ENCODE measurements at regions not wholly inside any gene's neighbourhood (a gene's known extent, or its start where the extent isn't known, plus 50 kb on each side); places are given as distances from the start of the nearest gene placed in this dataset.
"Not testable (repeated sequence)": the region's sequence is repeated elsewhere in the genome, so short reads cannot be mapped to it uniquely, and the experiment has no call there.

- no peak for DNase-seq (ENCODE audit: low read depth, low spot score)
Measured at GRCh38 chr6:99802396-99803031, 191.5 kb downstream of the MCHR2 start.

DNA sequence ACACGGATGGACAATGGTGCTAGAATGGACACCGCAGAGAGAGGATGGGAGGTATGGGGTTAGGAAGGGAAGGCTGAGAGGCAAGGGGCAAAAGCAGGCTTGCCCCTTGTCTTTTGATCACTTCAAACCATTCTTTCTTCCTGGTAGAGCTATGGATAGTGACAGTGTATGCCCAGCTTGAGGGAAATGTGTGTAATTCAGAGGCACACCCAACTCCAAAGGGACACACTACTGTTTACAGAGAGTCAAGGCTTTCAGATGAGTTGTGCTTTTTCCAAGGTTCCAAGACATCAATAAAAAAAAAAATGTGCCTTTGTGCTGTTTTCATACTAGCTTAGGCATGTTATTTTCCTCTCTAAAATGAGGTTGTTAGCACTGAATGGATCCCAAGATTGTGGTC, 185.0 kb downstream of the MCHR2 start:
- DNase-seq (ENCODE audit: low read depth, low spot score) = no peak

GRCh38 chr6:99810295-99810694, 183.7 kb downstream of the MCHR2 start:
- DNase-seq (ENCODE audit: low read depth, low spot score) = no peak

DNA sequence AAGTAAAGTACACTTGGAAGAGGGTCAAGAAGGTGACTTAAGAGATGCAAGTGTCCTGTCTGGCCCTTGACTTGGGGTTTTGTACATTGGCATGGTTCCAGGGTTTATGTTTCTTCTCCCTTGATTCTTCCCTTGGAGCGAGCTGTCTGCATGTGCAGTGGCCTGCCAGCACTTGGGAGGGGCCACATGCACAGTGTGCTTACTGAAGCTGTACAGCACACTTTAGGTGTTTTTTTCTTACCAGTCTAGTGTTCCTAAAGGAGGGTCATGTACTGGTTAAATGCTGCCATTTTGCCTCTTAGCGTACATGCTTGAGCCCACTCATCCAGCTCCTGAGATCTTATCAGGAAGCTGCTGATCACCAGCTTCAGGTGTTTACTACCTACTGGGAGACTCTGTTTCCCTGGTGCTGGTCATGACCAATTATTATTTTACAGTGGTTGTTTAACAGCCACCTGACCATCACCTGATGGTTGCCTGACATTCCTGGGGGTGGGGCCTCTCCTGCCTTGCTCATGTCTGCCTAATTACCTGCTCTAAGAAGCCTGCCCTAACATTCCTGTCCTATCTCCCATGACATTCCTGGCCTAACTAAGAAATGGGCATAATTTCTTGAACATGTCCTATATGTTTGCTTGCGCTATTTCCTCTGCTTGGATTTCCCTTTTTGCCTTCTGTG, 182.9 kb downstream of the MCHR2 start:
- DNase-seq (ENCODE audit: low read depth, low spot score) = no peak

DNA sequence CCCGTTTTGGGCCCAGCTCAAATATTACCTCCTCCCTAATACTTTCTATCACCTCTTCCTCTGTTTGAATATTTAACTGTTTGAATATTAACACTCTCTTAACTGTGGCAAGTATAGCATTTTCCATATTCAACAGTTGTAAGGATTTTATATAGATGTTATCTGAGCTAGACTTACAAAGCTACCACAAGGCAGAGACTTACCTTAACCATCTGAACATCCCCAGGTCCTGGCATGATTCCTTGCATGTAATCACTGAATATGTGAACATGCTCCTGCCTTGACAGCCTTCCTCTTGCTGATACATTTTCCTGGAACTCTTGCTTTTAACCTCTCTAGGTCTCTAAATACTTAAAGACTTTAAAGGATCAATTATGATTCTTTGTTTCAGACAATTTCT, 182.4 kb downstream of the MCHR2 start:
- DNase-seq (ENCODE audit: low read depth, low spot score) = no peak

GRCh38 chr6:99813565-99813964, 180.5 kb downstream of the MCHR2 start:
- DNase-seq (ENCODE audit: low read depth, low spot score) = no peak

- DNase-seq (ENCODE audit: low read depth, low spot score) = no peak
Measured at GRCh38 chr6:99814230-99814928, 179.6 kb downstream of the MCHR2 start.

DNA sequence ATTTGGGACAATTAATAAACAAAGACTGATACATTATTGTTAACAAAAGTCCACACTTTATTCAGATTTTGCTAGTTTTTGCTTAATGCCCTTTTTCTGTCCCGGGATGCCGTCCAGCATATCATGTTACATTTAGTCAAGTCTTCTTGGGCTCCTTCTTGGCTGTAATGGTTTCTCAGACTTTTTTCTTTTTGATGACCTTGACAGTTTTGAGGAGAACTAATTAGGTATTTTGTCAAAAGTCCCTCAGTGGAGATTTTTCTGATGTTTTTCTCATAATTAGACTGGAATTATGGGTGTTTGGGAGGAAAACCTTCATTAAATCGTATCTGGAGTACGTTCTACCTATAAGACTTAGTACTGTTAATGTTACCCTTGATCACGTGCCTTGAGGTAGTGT, 177.2 kb downstream of the MCHR2 start:
- DNase-seq (ENCODE audit: low read depth, low spot score) = no peak

- DNase-seq (ENCODE audit: low read depth, low spot score) = no peak
Measured at GRCh38 chr6:99818161-99818560, 175.9 kb downstream of the MCHR2 start.

DNA sequence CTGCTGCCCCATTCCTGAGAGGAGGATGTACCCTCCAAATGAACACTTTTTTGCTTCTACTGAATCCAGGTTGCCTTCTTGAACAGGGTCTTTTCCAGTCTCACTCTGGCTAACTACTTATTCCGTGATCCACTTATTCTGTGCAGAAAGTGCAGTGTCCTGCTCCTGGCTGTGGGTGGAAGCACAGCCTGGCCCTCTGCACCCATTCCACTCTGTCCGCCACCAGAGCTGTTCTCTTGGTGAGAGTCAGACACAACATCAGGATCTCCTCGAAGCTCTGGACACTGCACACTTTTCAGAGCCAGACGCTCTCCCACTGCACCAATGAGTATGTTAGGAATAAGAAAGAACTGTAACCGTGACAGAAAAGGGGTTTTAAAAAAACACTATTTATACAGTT, 174.2 kb downstream of the MCHR2 start:
- no peak for DNase-seq (ENCODE audit: low read depth, low spot score)

DNA sequence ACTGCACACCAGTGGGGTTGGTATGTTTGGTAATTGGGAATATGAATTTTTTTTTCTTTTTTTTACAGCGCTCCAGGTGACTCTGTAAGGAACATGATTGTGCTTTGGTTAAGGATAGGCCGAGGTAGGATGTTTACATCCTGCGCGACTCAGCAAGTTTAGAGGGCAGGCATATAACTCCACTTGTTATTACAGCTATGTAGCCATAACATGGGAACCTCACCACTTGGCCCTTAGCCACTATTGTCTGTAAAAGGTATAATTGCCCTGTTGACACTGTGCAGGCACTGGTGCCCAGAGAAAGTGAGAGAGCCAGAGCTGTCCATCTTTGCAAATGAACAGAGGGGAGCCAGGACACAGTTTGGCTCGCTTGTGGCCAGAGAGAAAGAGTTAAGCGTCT, 172.9 kb downstream of the MCHR2 start:
- no peak for DNase-seq (ENCODE audit: low read depth, low spot score)

DNA sequence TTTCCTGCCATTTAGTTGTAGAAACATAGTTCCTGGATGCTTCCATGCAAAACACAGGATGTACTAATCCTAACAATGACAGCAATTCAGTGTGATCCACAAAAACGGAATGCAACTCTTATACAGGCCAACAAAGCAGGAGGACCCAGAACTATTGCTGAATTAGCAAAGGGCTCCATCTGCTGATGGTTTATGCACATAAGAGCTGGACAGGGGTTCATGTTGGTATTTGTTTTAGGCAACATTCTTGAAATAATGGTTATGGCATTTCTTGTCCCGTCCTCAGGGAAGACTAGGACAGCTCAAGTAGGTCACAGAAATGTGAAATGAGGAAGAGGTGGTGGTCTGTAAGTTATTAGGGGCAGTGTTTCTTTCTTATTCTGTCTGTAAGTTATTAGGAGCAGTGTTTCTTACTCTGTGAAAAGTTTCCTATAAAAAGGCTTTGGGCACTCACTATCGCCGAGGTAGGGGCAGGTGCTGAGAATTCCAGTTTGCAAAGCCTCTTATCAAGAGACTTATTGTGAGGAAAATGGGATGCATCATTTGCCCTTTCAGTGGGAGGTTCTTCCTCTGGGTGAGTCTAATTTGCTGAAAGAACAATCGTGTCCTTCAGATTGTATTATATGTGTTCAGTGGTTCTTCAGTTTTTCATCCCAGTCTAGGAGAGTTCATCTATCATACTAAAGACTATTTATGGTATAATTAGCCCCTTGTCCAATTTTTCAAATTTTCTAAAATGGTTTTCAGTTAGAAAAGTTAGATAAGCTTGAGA, 171.1 kb downstream of the MCHR2 start:
- DNase-seq (ENCODE audit: low read depth, low spot score) = no peak

DNA sequence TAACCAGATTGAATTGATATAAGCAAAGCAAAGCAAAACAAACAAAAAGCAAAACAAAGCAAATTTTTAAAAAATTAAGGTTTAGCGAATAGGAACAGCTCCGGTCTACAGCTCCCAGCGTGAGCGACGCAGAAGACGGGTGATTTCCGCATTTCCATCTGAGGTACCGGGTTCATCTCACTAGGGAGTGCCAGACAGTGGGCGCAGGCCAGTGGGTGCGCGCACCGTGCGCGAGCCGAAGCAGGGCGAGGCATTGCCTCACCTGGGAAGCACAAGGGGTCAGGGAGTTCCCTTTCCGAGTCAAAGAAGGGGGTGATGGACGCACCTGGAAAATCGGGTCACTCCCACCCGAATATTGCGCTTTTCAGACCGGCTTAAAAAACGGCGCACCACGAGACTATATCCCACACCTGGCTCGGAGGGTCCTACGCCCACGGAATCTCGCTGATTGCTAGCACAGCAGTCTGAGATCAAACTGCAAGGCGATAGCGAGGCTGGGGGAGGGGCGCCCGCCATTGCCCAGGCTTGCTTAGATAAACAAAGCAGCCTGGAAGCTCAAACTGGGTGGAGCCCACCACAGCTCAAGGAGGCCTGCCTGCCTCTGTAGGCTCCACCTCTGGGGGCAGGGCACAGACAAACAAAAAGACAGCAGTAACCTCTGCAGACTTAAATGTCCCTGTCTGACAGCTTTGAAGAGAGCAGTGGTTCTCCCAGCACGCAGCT, 170.3 kb downstream of the MCHR2 start:
- DNase-seq (ENCODE audit: low read depth, low spot score) = not testable (repeated sequence)

DNA sequence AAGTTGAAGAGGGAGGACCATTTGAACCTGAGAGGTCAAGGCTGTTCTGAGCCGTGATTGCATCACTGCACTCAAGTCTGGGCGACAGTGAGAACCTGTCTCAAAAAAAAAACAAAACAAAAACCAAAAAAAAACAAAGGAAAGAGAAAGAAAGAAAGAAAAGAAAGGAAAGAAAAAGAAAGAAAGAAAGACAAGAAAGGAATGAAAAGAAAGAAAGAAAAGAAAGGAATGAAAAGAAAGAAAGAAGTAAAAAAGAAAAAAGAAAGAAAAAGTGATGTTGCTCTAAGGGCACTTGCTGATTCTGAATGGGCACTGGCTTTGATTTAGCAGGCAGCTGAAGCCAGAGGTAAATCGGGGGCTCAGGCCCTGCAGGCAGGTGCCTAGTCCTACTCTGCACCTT, 161.0 kb downstream of the MCHR2 start:
- DNase-seq (ENCODE audit: low read depth, low spot score) = no peak

DNA sequence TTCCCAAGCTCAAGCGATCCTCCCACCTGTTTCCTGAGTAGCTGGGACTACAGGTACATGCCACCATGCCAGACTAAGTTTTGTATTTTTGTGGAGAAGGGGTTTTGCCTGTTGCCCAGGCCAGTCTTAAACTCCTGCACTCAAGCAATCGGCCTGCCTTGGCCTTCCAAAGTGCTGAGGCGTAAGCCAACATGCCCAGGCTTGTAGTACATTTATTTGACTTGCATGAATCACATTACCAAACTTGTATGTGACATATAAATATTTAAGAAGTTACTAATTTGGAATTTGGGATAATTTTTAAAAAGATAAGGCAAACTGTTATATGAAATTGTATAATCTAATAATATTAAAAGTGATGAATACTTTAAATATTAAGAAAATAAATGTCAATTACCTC, 157.6 kb downstream of the MCHR2 start:
- no peak for DNase-seq (ENCODE audit: low read depth, low spot score)

GRCh38 chr6:99838607-99839006, 155.4 kb downstream of the MCHR2 start:
- DNase-seq (ENCODE audit: low read depth, low spot score) = no peak

DNA sequence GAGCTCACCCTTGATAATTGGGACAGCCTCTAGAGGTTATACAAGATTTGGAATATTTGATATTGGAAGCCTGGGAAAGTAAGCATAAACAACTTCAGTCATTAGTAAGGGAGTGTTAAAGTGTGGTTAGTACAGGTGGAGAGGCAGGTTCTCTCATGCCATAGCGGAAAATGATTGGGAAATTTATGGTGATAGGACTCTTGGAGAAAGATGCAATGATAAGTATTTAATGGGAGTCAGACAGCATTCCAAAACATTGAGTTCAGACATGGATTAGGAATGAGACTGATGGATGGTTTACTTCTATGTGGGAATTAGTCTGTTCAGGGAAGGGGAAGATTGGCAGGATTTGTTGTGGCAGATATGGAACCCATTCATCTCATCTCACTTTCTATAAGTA, 152.7 kb downstream of the MCHR2 start:
- no peak for DNase-seq (ENCODE audit: low read depth, low spot score)

GRCh38 chr6:99846006-99846405, 148.0 kb downstream of the MCHR2 start:
- no peak for DNase-seq (ENCODE audit: low read depth, low spot score)

DNA sequence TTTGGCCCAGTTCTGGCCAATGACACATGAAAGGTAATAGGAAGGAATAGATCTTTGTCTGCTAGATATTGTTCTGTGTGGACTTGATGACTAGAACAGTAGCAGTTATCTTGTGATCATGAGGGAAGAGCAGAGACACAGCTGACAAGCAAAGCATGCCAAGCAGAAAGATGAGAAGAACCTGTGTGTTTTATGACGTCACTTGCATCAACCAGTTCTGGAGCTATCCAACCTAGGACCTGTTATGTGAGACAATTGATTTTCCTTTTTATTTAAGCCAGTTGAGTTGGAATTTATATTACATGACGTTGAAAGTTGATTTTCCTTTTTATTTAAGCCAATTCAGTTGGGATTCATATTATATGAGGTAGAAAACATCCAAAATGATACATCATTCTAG, 143.2 kb downstream of the MCHR2 start:
- no peak for DNase-seq (ENCODE audit: low read depth, low spot score)

DNA sequence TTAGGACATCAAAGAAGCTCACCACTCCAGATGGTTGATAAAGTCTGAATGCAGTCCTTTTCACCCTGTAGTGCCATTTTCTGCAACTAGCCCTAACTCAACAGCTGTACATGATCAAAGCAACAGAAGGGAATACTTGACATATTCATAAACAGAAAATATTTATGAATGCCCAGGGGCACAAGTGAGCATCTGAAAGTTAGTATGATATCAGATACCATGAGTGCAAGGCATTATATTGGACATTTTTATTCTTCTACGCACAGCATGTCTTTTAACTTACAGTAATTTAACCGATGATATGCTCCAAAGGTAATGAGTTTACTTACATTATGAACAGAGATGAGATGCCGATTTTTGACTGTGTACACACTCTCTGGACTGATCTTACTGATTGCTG, 142.0 kb downstream of the MCHR2 start:
- DNase-seq (ENCODE audit: low read depth, low spot score) = no peak

GRCh38 chr6:99867026-99867425, 127.0 kb downstream of the MCHR2 start:
- no peak for DNase-seq (ENCODE audit: low read depth, low spot score)
